GM12865 (cell line): ENCODE measurements at regions not wholly inside any gene's neighbourhood (a gene's known extent, or its start where the extent isn't known, plus 50 kb on each side); places are given as distances from the start of the nearest gene placed in this dataset.

Experiments used
- DNase-seq: peaks from one replicate; pipeline ENCODE4 v3.0.0; 2010; ENCODE audit warnings: low read depth
- H3K4me3 ChIP-seq: 2 replicates; pipeline ENCODE4 v1.5.1; 2011; ENCODE audit warnings: mild to moderate bottlenecking, low read depth, low read length, control low read depth
- CTCF ChIP-seq: IDR thresholded peaks from 2 replicates; pipeline ENCODE4 v1.5.1; 2011; ENCODE audit warnings: low read length, control low read depth, low read depth, inconsistent platforms; ENCODE audit not compliant: insufficient read depth; ENCODE audit errors: missing control alignments

GRCh38 chr14:25488961-25489360 is 439.0 kb upstream of the STXBP6 start:
- DNase-seq: no peak

GRCh38 chr14:25485381-25485780 is 435.4 kb upstream of the STXBP6 start:
- no peak for TF ChIP-seq CTCF
- DNase-seq: no peak
- no peak overlapping the region for H3K4me3 ChIP-seq

More at GRCh38 chr14:25488961-25489360, 439.0 kb upstream of the STXBP6 start:
- TF ChIP-seq CTCF: no peak
- H3K4me3 ChIP-seq: no peak overlapping the region

GRCh38 chr14:25484906-25485305 is 435.0 kb upstream of the STXBP6 start:
- no peak for TF ChIP-seq CTCF
- no peak overlapping the region for H3K4me3 ChIP-seq
- DNase-seq: no peak

GRCh38 chr14:25484235-25484634 is 434.3 kb upstream of the STXBP6 start:
- TF ChIP-seq CTCF: no peak
- no peak for DNase-seq
- no peak overlapping the region for H3K4me3 ChIP-seq

GRCh38 chr14:25477316-25478098 is 427.6 kb upstream of the STXBP6 start:
- no peak for TF ChIP-seq CTCF
- DNase-seq: no peak
- H3K4me3 ChIP-seq: no peak overlapping the region

GRCh38 chr14:25472700-25473099 is 422.8 kb upstream of the STXBP6 start:
- H3K4me3 ChIP-seq: no peak overlapping the region
- no peak for DNase-seq
- TF ChIP-seq CTCF: no peak

- no peak for DNase-seq
- no peak for TF ChIP-seq CTCF
- no peak overlapping the region for H3K4me3 ChIP-seq
These were observed 414.8 kb upstream of the STXBP6 start for GRCh38 chr14:25464772-25465171.
